ENCODE measurements at regions not wholly inside any gene's neighbourhood (a gene's known extent, or its start where the extent isn't known, plus 50 kb on each side); places are given as distances from the start of the nearest gene placed in this dataset.

GRCh38 chr2:189375842-189376241, 65.4 kb upstream of the WDR75 start:
- Histone ChIP-seq H3K27me3 (no peaks in the 10 kb centered on the region), H3K4me3 (no peak overlapping the region), H3K4me1 (peaks cover 0 to 4% (median 0%) of the 10 kb centered on the region in 12 donors), H3K27ac (no peak overlapping the region), H3K36me3 (no peaks in the 10 kb centered on the region), H3K9me3 (peaks cover 0 to 10% (median 0%) of the 10 kb centered on the region in 12 donors)
- DNase-seq (no peak), ATAC-seq (no peak)
- TF ChIP-seq CTCF (IDR thresholded peaks at IDR 0.05), result no peak
- no peak for TF ChIP-seq POLR2A (IDR thresholded peaks at IDR 0.05)
- intact Hi-C loops (cut with DNase I), result no loop called here

- Histone ChIP-seq H3K4me1 (no peaks in the 10 kb centered on the region), H3K4me3 (no peak overlapping the region), H3K9me3 (no peaks in the 10 kb centered on the region), H3K36me3 (no peaks in the 10 kb centered on the region), H3K27ac (peak overlapping the region in 1 of 12 donors; percentile 25), H3K27me3 (no peaks in the 10 kb centered on the region)
- WGBS, 4 donors, result 38 to 54% (median 44%) methylated on average over 2 of the region's 2 CpGs
- no peak for TF ChIP-seq POLR2A (IDR thresholded peaks at IDR 0.05)
- TF ChIP-seq CTCF (IDR thresholded peaks at IDR 0.05), result no peak
- ATAC-seq, result no peak
- intact Hi-C loops (cut with DNase I), result no loop called here
- no peak for DNase-seq
These were observed 62.0 kb upstream of the WDR75 start for GRCh38 chr2:189379287-189379630.

GRCh38 chr2:189379731-189380261, 61.5 kb upstream of the WDR75 start:
- TF ChIP-seq CTCF (IDR thresholded peaks at IDR 0.05) (no peak), POLR2A (IDR thresholded peaks at IDR 0.05) (no peak)
- H3K4me3 ChIP-seq, result no peak overlapping the region
- no peaks in the 10 kb centered on the region for H3K4me1 ChIP-seq
- no peak for DNase-seq
- H3K27ac ChIP-seq, result peak overlapping the region in 1 of 12 donors; percentile 25
- WGBS, 4 donors, result 63 to 77% (median 68%) methylated on average over 1 of the region's 1 CpG
- no peaks in the 10 kb centered on the region for H3K9me3 ChIP-seq
- no peaks in the 10 kb centered on the region for H3K36me3 ChIP-seq
- intact Hi-C loops (cut with DNase I), result no loop called here
- ATAC-seq, result no peak
- H3K27me3 ChIP-seq, result no peaks in the 10 kb centered on the region

- Histone ChIP-seq H3K27me3 (no peaks in the 10 kb centered on the region), H3K9me3 (peaks cover 0 to 6% (median 0%) of the 10 kb centered on the region in 12 donors), H3K4me3 (no peak overlapping the region), H3K4me1 (no peaks in the 10 kb centered on the region), H3K27ac (no peak overlapping the region), H3K36me3 (no peaks in the 10 kb centered on the region)
- no peak for TF ChIP-seq CTCF (IDR thresholded peaks at IDR 0.05)
- TF ChIP-seq POLR2A (IDR thresholded peaks at IDR 0.05), result no peak
- no peak for DNase-seq
- no peak for ATAC-seq
- intact Hi-C loops (cut with DNase I), result no loop called here
These were observed 58.6 kb upstream of the WDR75 start for GRCh38 chr2:189382668-189383067.

All from heart left ventricle (tissue), 16 donors.